ENCODE measurements at regions not wholly inside any gene's neighbourhood (a gene's known extent, or its start where the extent isn't known, plus 50 kb on each side); places are given as distances from the start of the nearest gene placed in this dataset.
"Not testable (repeated sequence)": the region's sequence is repeated elsewhere in the genome, so short reads cannot be mapped to it uniquely, and the experiment has no call there.

DNA sequence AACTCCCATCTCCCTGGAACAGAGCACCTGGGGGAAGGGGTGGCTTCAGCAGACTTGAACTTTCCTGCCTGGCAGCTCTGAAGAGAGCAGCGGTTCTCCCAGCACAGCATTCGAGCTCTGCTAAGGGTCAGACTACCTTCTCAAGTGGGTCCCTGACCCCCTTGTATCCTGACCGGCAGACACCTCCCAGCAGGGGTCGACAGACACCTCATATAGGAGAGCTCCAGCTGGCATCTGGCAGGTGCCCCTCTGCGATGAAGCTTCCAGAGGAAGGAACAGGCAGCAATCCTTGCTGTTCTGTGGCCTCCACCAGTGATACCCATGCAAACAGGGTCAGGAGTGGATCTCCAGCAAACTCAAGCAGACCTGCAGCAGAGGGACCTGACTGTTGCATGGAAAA lies 244.1 kb upstream of the RASGEF1B start:
- no peak for DNase-seq (ENCODE audit: low read depth)
- no peak overlapping the region for H3K4me3 ChIP-seq (ENCODE audit: low read depth, low read length)
- in situ Hi-C loops (cut with HindIII; ENCODE audit: low sequenced_read_pairs), result no loop called here
- TF ChIP-seq, protein P1, sequence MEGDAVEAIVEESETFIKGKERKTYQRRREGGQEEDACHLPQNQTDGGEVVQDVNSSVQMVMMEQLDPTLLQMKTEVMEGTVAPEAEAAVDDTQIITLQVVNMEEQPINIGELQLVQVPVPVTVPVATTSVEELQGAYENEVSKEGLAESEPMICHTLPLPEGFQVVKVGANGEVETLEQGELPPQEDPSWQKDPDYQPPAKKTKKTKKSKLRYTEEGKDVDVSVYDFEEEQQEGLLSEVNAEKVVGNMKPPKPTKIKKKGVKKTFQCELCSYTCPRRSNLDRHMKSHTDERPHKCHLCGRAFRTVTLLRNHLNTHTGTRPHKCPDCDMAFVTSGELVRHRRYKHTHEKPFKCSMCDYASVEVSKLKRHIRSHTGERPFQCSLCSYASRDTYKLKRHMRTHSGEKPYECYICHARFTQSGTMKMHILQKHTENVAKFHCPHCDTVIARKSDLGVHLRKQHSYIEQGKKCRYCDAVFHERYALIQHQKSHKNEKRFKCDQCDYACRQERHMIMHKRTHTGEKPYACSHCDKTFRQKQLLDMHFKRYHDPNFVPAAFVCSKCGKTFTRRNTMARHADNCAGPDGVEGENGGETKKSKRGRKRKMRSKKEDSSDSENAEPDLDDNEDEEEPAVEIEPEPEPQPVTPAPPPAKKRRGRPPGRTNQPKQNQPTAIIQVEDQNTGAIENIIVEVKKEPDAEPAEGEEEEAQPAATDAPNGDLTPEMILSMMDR (IDR thresholded peaks at IDR 0.05; ENCODE audit: low read depth, low read length, missing control alignments), result no peak

DNA sequence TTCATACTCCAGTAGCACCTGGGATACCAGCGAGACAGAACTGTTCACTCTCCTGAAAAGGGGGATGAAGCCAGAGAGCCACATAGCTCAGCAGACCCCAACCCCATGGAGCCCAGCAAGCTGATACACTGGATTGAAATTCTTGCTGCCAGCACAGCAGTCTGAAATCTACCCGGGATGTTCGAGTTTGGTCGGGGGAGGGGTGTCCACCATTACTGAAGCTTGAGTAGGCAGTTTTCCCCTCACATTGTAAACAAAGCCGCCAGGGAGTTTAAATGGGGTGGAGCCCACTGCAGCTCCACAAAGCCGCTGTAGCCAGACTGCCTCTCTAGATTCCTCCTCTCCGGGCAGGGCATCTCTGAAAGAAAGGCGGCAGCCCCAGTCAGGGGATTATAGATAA lies 243.7 kb upstream of the RASGEF1B start:
- in situ Hi-C loops (cut with HindIII; ENCODE audit: low sequenced_read_pairs); H3K4me3 ChIP-seq (ENCODE audit: low read depth, low read length); DNase-seq (ENCODE audit: low read depth): not testable (repeated sequence)

DNA sequence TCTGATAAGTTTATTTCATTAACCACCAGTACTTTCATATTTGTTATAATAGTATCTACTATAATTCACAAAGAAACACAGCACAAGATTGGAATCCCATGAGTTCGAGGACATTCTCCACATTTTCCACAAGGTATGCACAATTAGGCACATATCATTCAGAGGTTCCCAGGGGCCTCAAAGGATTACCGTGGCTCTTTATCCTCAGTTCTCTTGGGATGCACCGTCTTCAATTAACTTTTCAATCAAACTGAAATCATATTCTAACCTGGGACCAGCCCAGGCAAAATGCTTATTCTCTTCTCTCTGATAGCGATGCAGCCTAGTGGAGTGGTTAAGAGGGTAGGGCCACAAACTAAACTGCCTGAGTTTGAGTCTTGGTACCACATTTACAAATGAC lies 242.6 kb upstream of the RASGEF1B start:
- DNase-seq (ENCODE audit: low read depth), result no peak
- in situ Hi-C loops (cut with HindIII; ENCODE audit: low sequenced_read_pairs), result no loop called here
- TF ChIP-seq, protein P1 (IDR thresholded peaks at IDR 0.05; ENCODE audit: low read depth, low read length, missing control alignments), result no peak
- no peak overlapping the region for H3K4me3 ChIP-seq (ENCODE audit: low read depth, low read length)

DNA sequence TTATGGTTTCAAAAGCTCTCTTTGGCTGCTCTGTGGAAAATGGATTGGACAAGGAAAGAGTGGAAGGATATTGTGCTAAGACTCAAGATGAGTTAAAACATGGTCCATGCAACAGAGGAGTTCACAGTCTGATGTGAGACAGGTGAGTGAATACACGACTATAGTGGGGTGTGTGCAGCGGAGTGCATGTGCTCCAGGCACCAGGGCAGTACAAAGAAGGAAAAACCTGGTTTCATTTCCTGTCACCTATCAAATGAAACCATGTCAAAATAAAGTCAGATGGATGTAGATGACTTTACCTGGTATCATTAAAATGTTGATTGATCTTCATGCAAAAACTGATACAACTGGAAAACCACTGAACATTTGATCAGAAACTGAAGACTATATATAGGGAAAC lies 241.0 kb upstream of the RASGEF1B start:
- H3K4me3 ChIP-seq (ENCODE audit: low read depth, low read length), result no peak overlapping the region
- in situ Hi-C loops (cut with HindIII; ENCODE audit: low sequenced_read_pairs), result no loop called here
- TF ChIP-seq, protein P1 (IDR thresholded peaks at IDR 0.05; ENCODE audit: low read depth, low read length, missing control alignments), result no peak
- no peak for DNase-seq (ENCODE audit: low read depth)

DNA sequence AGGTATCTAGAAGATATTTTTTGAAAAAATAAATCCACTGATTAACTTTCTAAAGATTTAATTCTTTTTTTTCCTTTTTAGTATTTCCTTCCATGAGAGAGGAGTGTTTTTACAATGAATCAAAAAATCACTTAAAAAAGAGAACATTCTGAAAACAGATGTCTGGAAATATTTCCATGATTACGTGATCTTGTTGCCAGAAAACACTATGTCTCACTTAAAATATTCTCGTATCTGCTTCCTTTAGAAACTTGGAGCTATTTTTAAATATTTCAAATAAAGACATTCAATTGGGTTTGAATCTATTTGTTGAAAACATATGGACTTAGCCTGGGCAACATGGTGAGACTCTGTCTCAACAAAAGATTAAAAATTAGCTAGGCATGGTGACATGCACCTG lies 232.8 kb upstream of the RASGEF1B start:
- in situ Hi-C loops (cut with HindIII; ENCODE audit: low sequenced_read_pairs), result no loop called here
- H3K4me3 ChIP-seq (ENCODE audit: low read depth, low read length), result no peak overlapping the region
- TF ChIP-seq, protein P1 (IDR thresholded peaks at IDR 0.05; ENCODE audit: low read depth, low read length, missing control alignments), result no peak
- DNase-seq (ENCODE audit: low read depth), result no peak

DNA sequence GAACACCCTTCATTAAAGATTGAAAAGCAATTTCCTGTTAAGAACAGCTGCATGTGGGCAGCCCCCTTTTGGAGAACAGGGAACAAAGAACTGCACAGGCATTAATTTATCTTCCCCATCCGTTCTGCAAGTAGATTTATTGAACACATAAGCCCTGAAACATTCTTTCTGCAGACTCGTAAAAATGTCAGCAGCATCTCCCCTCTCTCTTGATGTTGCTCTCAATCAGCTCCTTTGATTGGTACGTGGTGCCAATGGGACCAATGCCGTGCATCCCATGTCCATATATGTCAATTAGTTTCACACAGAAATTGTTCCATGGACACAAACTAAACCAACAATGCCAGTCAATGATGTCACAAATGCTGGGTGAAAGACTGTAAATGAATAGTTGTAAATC lies 228.5 kb upstream of the RASGEF1B start:
- TF ChIP-seq, protein P1 (IDR thresholded peaks at IDR 0.05; ENCODE audit: low read depth, low read length, missing control alignments), result no peak
- no peak overlapping the region for H3K4me3 ChIP-seq (ENCODE audit: low read depth, low read length)
- in situ Hi-C loops (cut with HindIII; ENCODE audit: low sequenced_read_pairs), result no loop called here
- DNase-seq (ENCODE audit: low read depth), result no peak

DNA sequence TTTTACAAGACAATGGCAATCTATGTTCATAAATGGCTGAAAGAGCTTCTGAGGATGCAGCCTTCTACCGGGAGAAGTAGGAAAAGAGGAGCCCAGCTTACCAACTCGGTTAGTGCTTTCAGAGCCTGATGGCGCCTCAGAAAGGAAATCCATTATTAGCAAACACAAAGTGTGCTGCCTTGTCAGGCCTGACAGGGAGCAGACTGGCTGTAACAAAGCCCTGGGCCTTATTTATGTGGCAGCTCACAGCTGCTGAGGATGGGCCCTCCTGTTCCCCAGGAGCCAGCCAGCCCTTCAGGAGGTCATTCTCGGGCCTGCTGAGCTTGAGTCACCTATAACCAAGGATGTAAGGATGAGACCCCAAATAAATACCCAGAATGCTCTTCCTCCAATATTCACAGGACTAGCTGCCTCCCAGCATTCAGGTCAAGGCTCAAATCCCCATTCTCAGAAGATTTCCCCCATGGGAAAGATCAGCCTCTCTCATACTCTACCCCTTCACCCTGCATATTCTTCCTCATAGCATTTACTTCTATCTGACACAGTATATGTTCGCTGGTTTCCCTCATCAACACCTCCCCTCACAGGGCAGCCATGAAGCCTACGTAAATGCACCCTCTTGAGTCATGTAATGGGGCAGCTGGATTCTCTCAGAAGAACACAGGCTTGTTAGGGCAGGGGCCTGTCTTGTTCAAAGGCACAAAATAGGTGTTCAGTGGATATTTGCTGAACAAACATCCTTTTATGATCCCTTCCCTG lies 227.0 kb upstream of the RASGEF1B start:
- in situ Hi-C loops (cut with HindIII; ENCODE audit: low sequenced_read_pairs), result no loop called here
- no peak overlapping the region for H3K4me3 ChIP-seq (ENCODE audit: low read depth, low read length)
- TF ChIP-seq, protein P1 (IDR thresholded peaks at IDR 0.05; ENCODE audit: low read depth, low read length, missing control alignments), result no peak
- DNase-seq (ENCODE audit: low read depth), result no peak
